ENCODE measurements at regions not wholly inside any gene's neighbourhood (a gene's known extent, or its start where the extent isn't known, plus 50 kb on each side); places are given as distances from the start of the nearest gene placed in this dataset.

GRCh38 chr2:120896901-120897300 lies 161.2 kb downstream of the GLI2 start:
- no peak for TF ChIP-seq POLR2AphosphoS5 (IDR thresholded peaks at IDR 0.05; ENCODE audit: insufficient read depth, low read depth, low read length)
- no peak for TF ChIP-seq EZH2 (IDR thresholded peaks at IDR 0.05; ENCODE audit: borderline replicate concordance, low read depth, low read length, severe bottlenecking)
- no peak for TF ChIP-seq JUN (IDR thresholded peaks at IDR 0.05; ENCODE audit: borderline replicate concordance, insufficient read depth, insufficient read length, low read depth)
- TF ChIP-seq FOS (IDR thresholded peaks at IDR 0.05; ENCODE audit: borderline replicate concordance, insufficient read depth, low read length), result no peak
- TF ChIP-seq, protein P1, sequence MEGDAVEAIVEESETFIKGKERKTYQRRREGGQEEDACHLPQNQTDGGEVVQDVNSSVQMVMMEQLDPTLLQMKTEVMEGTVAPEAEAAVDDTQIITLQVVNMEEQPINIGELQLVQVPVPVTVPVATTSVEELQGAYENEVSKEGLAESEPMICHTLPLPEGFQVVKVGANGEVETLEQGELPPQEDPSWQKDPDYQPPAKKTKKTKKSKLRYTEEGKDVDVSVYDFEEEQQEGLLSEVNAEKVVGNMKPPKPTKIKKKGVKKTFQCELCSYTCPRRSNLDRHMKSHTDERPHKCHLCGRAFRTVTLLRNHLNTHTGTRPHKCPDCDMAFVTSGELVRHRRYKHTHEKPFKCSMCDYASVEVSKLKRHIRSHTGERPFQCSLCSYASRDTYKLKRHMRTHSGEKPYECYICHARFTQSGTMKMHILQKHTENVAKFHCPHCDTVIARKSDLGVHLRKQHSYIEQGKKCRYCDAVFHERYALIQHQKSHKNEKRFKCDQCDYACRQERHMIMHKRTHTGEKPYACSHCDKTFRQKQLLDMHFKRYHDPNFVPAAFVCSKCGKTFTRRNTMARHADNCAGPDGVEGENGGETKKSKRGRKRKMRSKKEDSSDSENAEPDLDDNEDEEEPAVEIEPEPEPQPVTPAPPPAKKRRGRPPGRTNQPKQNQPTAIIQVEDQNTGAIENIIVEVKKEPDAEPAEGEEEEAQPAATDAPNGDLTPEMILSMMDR (IDR thresholded peaks at IDR 0.05; ENCODE audit: extremely low read depth in 1 of 2, insufficient read depth in 1 of 2, low read depth in 1 of 2, low read length in 2 of 2), result no peak
- no peak for TF ChIP-seq POLR2A (IDR thresholded peaks at IDR 0.05; ENCODE audit: low read depth, low read length)
- TF ChIP-seq GATA2 (IDR thresholded peaks at IDR 0.05; ENCODE audit: insufficient read depth, insufficient read length, low read depth, low read length), result no peak
- no peak for TF ChIP-seq MYC (IDR thresholded peaks at IDR 0.05; ENCODE audit: low read depth, low read length)
- TF ChIP-seq MAX (IDR thresholded peaks at IDR 0.05; ENCODE audit: insufficient read depth, insufficient read length), result no peak
- DNase-seq (ENCODE audit: low read depth, low spot score) (no peak), FAIRE-seq (no peak)
- no peaks in the 10 kb centered on the region for H4K20me1 ChIP-seq (replicated peaks; ENCODE audit: control insufficient read depth, extremely low read depth, insufficient read depth, low read length)
- ChIA-PET POLR2A (no interaction called here), CTCF (no interaction called here)
- intact Hi-C loops (cut with micrococcal nuclease) (no loop called here), dilution Hi-C loops (cut with MboI; ENCODE audit: extremely low pct_ligation_motif_present, low sequenced_read_pairs) (no loop called here)
- no peak overlapping the region for H2AFZ ChIP-seq (ENCODE audit: low read depth, low read length)
- peaks cover 12 to 19% of the 10 kb centered on the region in 2 experiments for H3K27me3 ChIP-seq (ENCODE audit: control insufficient read depth in 2 of 2, insufficient read depth in 2 of 2, low read length in 2 of 2)
- no TSS peak for BruUV-seq (replicated peaks)
- no peaks in the 10 kb centered on the region for H3K36me3 ChIP-seq (ENCODE audit: control insufficient read depth in 2 of 2, extremely low read depth in 1 of 2, insufficient read depth in 2 of 2, low read length in 2 of 2)
- no peaks in the 10 kb centered on the region for H3K9me3 ChIP-seq (replicated peaks; ENCODE audit: control insufficient read depth, insufficient read depth, low read length)
- H3K4me2 ChIP-seq (ENCODE audit: insufficient read depth, low read length), result no peak overlapping the region
- H3K4me3 ChIP-seq (replicated peaks in 1 of 3; ENCODE audit: insufficient read depth in 1 of 3, low read depth in 1 of 3, low read length in 3 of 3), result no peak overlapping the region
- H3K4me1 ChIP-seq (ENCODE audit: control insufficient read depth, extremely low read depth, insufficient read depth, low read length), result no peaks in the 10 kb centered on the region
- H3K27ac ChIP-seq (ENCODE audit: insufficient read depth, low read depth, low read length), result no peak overlapping the region
- no peak overlapping the region for H3K9ac ChIP-seq (replicated peaks; ENCODE audit: extremely low read depth, insufficient read depth, low read length)
- no peaks in the 10 kb centered on the region for H3K9me1 ChIP-seq (replicated peaks; ENCODE audit: control insufficient read depth, extremely low read depth, insufficient read depth, low read length)
- H3K79me2 ChIP-seq (ENCODE audit: control insufficient read depth, insufficient read depth, low read length), result no peaks in the 10 kb centered on the region
